Glomerular endothelial cell (primary cell): ENCODE measurements at regions not wholly inside any gene's neighbourhood (a gene's known extent, or its start where the extent isn't known, plus 50 kb on each side); places are given as distances from the start of the nearest gene placed in this dataset.

ENCODE experiments used
- DNase-seq: peaks from one replicate; pipeline ENCODE4 v3.0.0-alpha.2; 2011; ENCODE audit warnings: low read depth, low spot score; ENCODE audit errors: extremely low read depth

DNA sequence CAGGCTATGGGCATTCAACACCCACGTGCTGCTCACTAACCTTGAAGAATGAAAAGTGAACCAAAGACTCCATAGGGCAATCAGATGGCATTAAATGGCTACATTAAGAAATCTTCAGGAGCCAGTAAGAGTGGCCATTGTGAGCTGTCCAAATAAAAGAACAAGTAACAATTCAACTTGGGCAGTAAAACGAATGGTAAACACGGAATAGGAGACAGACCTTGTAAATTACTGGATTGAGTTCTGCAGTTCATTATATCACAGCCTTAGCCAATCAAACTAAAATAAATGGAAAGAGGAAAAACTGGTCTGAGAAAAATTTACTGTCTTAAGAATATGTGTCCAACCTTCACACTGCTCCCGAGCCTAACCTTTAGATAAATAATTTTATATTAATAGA is 306.5 kb upstream of the ZNF521 start:
- no peak for DNase-seq

DNA sequence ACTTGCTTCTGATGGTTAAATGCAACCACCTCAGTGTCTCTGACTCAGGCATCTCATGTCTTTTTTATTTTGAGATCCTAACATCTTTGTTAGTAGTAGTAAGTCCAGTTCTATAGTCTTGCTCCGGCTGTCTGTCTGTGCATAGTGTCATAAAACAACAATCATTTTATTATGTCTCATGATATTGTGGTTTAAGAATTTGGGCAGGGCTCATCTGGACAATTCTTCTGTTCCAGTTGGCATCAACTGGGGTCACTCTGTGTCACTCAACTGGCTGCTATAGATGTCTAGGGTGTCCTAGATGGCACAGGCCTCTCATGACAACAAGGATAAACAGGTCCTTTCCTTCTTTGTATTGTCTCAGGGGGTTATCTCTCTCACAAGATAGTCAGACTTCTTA is 299.6 kb upstream of the ZNF521 start:
- no peak for DNase-seq

DNA sequence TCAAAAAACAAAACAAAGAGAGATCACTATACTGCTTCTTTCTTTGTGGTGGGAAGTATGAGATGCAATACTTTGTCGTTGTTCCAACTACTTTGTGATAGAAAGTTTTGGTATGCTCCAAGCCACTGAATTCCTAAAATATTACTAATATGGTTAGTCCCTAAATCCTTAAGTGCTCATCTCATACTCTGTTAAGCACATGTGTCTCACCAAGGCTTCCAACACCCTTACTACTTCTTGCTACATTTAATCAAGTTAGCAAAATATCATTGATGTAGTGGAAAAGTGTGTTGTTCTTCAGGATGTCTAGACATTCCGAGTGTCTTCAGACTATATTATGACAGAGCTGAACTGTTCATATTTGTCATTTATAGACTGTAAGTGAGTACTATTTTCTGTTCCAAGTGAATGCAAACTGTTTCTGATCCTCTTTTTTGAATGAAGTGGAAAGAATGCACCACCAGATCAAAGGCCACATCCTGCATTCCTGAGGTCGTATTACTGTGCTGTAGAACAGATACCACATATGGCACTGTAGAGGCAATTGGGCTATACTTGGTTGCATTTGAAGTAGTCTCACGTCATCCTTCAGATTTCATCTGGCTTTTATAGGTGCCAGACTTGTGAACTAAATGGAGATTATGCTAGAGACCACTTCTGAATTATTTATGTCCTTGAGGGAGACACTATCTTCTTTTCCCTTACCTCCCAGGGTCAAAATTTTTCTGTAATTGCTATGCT is 298.4 kb upstream of the ZNF521 start:
- DNase-seq: no peak

DNA sequence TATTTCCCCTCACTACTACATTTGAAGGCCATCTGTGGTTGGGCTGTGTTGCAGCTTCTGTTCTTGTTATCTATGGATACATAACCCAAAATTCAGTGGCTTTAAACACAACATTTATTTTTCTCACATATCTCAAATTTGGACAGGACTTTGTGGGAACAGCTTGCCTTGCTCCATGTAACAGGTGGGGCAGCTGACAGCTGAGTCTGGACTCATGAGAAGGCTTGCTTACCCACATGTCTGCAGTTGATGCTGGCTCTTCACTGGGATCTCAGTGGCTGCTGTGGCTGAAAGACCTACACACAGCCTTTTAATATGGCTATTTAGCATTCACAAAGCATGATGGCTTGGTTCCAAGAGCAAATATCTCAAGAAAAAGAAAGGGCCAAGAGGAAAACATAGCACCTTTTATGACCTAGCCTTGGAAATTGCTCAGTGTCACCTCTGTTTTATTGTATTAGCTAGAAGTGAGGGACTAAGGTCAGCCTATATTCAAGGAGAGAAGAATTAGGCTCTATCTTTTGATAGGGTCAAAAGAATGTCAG is 296.8 kb upstream of the ZNF521 start:
- DNase-seq: no peak

GRCh38 chr18:25647404-25647803 is 295.4 kb upstream of the ZNF521 start:
- no peak for DNase-seq

GRCh38 chr18:25646971-25647370 is 295.0 kb upstream of the ZNF521 start:
- no peak for DNase-seq

- no peak for DNase-seq
Measured at GRCh38 chr18:25639596-25639995, 287.6 kb upstream of the ZNF521 start.

DNA sequence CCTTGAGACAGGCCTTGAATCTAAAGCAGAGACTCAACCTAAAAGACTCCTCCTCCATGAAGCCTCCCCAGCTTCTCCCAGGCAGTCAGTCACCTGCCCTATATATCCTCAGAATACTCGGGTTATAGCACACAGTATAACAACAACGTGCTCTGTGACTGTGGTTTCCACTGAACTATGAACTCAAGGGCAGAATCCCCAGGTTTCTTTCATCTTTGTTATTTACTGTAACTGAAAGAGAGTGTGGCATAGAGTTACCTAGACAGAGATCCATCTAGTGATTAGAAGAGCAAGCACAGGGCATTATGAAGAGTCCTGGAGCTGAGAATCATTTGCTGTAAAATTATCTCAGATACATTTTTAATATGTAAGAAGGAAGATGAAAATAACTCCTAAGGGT is 281.6 kb upstream of the ZNF521 start:
- DNase-seq: no peak

GRCh38 chr18:25630682-25631081 is 278.7 kb upstream of the ZNF521 start:
- no peak for DNase-seq

GRCh38 chr18:25621682-25622081 is 269.7 kb upstream of the ZNF521 start:
- DNase-seq: no peak

DNA sequence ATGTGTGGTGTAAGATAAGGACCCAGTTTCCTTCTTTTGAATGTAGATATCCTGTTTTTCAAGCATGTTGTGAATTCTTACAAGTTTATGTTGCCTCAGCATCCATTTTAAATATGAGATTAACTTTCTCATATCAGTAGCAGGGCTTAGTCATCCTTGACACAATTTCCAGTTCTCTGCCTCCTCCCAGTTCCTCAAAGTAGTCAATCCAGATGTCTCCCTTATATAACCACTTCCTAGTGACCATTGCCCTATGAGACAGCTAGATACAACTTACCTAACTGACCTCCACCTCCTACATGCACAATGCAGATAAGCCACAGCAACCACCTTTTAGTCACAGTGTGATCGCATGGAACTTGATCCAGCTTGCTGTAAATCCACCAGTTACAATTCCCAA is 269.2 kb upstream of the ZNF521 start:
- no peak for DNase-seq

DNA sequence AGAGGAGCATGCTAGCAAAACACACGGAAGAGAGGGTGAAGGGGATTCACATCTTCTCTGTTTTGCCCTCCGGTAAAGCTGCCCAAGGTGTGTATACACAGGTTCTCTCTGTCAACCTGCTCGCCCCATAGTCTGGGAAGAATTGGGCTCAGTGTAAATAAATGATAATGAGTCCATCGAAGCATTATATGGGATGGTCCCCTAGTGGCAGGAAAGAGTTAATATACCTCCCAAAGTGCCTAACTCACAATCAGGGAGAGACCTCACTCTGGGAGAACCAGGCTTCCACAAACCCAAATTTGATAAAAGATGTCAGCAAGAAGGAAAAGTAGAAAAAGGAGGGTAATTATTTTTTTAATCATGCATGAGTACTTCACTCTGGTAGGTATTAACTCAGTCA is 262.2 kb upstream of the ZNF521 start:
- no peak for DNase-seq

GRCh38 chr18:25612466-25612865 is 260.5 kb upstream of the ZNF521 start:
- DNase-seq: no peak

DNA sequence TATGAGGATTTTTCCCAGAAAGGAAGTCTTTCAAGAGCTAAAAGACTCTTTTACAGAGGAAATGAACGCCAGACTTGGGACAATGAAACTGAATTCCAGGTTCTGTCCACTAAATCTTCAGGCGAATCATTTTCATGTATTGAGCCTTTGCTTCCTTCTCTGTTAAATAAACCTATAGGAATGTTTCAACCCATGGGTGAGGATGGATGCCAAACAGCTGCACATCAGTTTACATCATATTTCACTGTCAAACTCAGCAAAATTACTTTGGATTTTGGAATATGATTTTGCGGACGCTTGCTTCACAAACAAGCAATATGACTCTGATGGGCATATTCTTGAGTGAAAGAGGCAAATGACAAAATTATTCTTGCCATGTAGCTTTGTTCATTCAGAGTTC is 256.1 kb upstream of the ZNF521 start:
- no peak for DNase-seq

- no peak for DNase-seq
Measured at GRCh38 chr18:25604894-25605597, 253.1 kb upstream of the ZNF521 start.

GRCh38 chr18:25604196-25604893 is 252.4 kb upstream of the ZNF521 start:
- DNase-seq: no peak

DNA sequence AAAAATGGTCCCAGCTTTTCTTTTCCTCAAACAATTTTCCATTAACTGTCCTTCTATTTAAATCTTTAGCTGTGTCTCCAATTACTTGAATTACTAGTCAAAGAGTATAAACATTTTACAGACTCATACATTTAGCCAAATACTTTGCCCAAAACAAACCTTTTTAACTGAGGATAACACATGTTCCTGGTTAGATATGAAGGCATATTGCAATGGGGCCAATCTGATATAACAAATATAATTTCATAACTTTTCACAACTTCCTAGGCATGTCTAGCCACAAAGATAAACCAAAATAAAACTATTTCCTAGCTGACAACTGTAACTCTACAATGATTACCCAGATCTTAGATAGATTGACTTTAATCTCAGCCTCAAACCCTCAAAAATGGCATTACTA is 247.5 kb upstream of the ZNF521 start:
- no peak for DNase-seq

GRCh38 chr18:25597476-25597875 is 245.5 kb upstream of the ZNF521 start:
- no peak for DNase-seq

DNA sequence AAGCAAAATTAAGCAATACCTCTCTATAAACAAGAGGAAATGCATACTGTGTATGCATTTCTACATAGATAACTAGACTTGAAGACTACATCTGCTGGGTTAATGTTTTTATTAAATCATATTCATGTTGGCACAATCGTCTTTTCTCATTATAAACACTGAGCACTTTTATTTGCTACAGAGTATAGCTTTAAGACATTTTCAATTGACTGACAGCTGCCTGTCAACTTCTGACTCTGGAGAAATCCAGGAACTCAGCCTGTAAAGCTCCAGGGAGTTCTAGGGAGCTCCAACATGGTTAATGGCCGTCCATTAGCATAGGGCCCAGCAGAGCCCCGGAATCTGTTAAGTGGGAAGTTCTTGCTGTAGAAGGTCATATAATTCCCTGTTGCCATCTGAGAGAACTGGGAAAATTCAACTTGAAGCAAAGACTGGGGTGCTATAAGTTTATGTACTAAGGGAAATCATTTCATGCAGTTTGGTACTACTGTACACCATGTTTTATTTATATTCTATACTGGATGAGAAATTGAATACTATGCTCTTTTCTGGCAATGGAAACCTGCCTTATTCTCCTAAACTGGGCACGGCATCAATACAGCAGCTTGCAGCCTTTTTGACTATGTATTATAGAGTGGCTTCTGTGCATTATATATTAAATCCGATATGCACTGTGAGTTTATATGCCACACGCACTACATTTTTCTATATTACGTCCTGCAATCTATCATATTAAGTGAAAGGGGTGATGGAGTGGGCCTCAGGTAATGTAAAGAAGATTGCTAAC is 243.5 kb upstream of the ZNF521 start:
- DNase-seq: no peak

DNA sequence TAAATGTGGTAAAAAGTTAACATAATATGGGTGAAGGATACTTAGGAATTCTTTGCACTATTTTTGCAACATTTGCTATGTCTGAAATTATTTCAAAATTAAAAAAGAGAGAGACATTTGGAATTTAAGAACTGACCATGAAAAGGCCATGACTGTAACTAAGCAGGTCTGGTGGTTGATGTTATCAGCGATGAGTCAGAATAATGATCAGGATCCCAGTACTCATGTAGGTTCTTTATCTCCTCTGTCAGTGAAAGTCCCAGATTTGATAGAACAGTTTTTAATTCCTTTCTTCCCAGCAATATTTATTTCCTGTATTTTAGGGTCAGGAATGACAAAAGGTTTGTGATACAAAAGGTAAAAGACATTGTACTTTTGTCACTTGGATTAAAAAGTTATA is 242.4 kb upstream of the ZNF521 start:
- no peak for DNase-seq

DNA sequence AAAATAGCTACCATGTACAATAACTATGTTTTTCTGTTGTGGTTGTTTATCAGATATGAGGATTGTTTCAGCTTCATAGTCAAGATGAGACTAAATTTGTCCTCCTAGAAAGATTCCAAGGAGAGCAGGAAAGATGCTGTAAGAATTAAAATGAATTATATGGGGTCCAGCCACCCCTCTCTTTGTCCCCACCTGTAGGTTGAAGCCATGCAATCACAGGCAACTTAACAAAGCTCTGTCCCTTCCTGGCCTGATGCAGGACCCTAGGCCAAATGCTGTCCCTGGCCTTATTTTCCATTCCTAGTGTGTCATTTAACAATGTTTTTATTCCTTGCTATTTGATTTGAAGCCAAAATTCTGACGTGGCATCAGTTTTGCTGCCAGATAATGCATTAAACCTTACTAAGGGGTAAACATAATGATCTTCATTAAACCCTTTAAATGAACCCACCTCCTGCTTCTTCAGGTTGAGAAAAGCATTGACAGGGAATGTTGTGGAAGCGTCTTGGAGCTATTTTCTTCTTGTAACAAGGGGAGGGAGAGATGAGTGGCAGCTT is 240.9 kb upstream of the ZNF521 start:
- DNase-seq: no peak
